H1 (cell line): ENCODE measurements at regions not wholly inside any gene's neighbourhood (a gene's known extent, or its start where the extent isn't known, plus 50 kb on each side); places are given as distances from the start of the nearest gene placed in this dataset.

Experiments
- CTCF ChIA-PET: fragments of 300-600 bp; sonication (Branson Sonifier 250); formaldehyde crosslinking; loops from one replicate; lab custom pipeline; 2021; ENCODE audit not compliant: partially characterized antibody; lab: Charles Lee
- POLR2A ChIA-PET: fragments of 300-600 bp; sonication (Branson Sonifier 250); formaldehyde crosslinking; loops from one replicate; lab custom pipeline; 2021; ENCODE audit warnings: inconsistent platforms; ENCODE audit not compliant: partially characterized antibody; lab: Charles Lee
- DNase-seq, 2 experiments: peaks; one replicate each; pipeline versions ENCODE4 v3.0.0 to v3.0.0-alpha.2; 2010 to 2022; ENCODE audit warnings: low spot score in 2 of 2, low read depth in 1 of 2, mixed read lengths in 1 of 2
- FAIRE-seq: peaks from 2 replicates; lab custom pipeline; 2011; peaks lifted over from hg19 to GRCh38; lab: Jason Lieb, UNC
- H2AFZ ChIP-seq: 2 replicates; pipeline ENCODE4 v1.8.1; 2012; ENCODE audit warnings: low read length, inconsistent platforms
- H2AK5ac ChIP-seq: 2 replicates; pipeline ENCODE4 v1.6.1; 2013; ENCODE audit warnings: low read depth, low read length
- H2BK120ac ChIP-seq: replicated peaks from 2 replicates; pipeline ENCODE3; 2013; ENCODE audit warnings: low read depth, low read length, inconsistent platforms
- H2BK12ac ChIP-seq: 2 replicates; pipeline ENCODE4 v1.6.1; 2013; ENCODE audit warnings: low read depth, low read length
- H2BK15ac ChIP-seq: 2 replicates; pipeline ENCODE4 v1.6.1; 2013; ENCODE audit warnings: low read length
- H2BK20ac ChIP-seq: 2 replicates; pipeline ENCODE4 v1.6.1; 2013; ENCODE audit warnings: low read length
- H2BK5ac ChIP-seq: 2 replicates; pipeline ENCODE4 v1.6.1; 2013; ENCODE audit warnings: low read depth, low read length
- H3K14ac ChIP-seq: 2 replicates; pipeline ENCODE4 v1.6.1; 2013; ENCODE audit warnings: inconsistent platforms; ENCODE audit not compliant: insufficient read length
- H3K18ac ChIP-seq: 2 replicates; pipeline ENCODE4 v1.6.1; 2013; ENCODE audit warnings: low read length; ENCODE audit errors: extremely low read depth
- H3K23ac ChIP-seq: 2 replicates; pipeline ENCODE4 v1.6.1; 2013; ENCODE audit warnings: inconsistent platforms; ENCODE audit not compliant: insufficient read length
- H3K23me2 ChIP-seq: 2 replicates; pipeline ENCODE4 v1.6.1; 2013; ENCODE audit warnings: low read depth, low read length
- H3K27ac ChIP-seq: 2 replicates; pipeline ENCODE4 v1.6.1; 2011; ENCODE audit warnings: low read depth, low read length, inconsistent platforms
- H3K27me3 ChIP-seq, 4 experiments: replicated peaks in 1 of 4; 1 replicate in 1 of 4; 2 replicates in 3 of 4; pipeline versions ENCODE4 v1.6.1 to v1.8.1; 2011 to 2013; ENCODE audit warnings: low read length in 3 of 4, mild to moderate bottlenecking in 3 of 4, inconsistent platforms in 2 of 4, mixed read lengths in 2 of 4, moderate library complexity in 1 of 4; ENCODE audit not compliant: control insufficient read depth in 3 of 4, insufficient read depth in 3 of 4; ENCODE audit errors: extremely low read depth in 1 of 4
- H3K36me3 ChIP-seq, 4 experiments: 2 replicates each; pipeline versions ENCODE4 v1.6.1 to v1.8.1; 2011 to 2013; ENCODE audit warnings: mild to moderate bottlenecking in 4 of 4, low read length in 3 of 4, moderate library complexity in 2 of 4, control low read depth in 1 of 4, inconsistent platforms in 1 of 4; ENCODE audit not compliant: insufficient read depth in 4 of 4, control insufficient read depth in 2 of 4
- H3K4ac ChIP-seq: replicated peaks from 2 replicates; pipeline ENCODE3; 2013; ENCODE audit warnings: low read length, low read depth, mixed read lengths, inconsistent platforms; ENCODE audit not compliant: insufficient read length
- H3K4me1 ChIP-seq, 4 experiments: replicated peaks in 1 of 4; 1 replicate in 1 of 4; 2 replicates in 3 of 4; pipeline versions ENCODE4 v1.6.1 to v1.8.1; 2011 to 2013; ENCODE audit warnings: low read length in 3 of 4, inconsistent platforms in 2 of 4, mixed read lengths in 1 of 4; ENCODE audit not compliant: insufficient read depth in 4 of 4, control insufficient read depth in 3 of 4
- H3K4me2 ChIP-seq, 2 experiments: 2 replicates each; pipeline versions ENCODE4 v1.6.1 to v1.8.1; 2011 to 2013; ENCODE audit warnings: low read depth in 2 of 2, low read length in 2 of 2, control low read depth in 1 of 2, inconsistent platforms in 1 of 2, mild to moderate bottlenecking in 1 of 2; ENCODE audit not compliant: insufficient read depth in 1 of 2
- H3K4me3 ChIP-seq, 4 experiments: fragments of 200-600, 300-600 bp in 1 of 4; sonication (generic), shearing (Covaris generic), sonication (Bioruptor Twin) in 1 of 4; 2 replicates each; pipeline versions ENCODE4 v1.5.1 to v1.8.1; 2011 to 2016; ENCODE audit warnings: low read length in 4 of 4, low read depth in 3 of 4, control low read depth in 2 of 4, inconsistent platforms in 2 of 4, mild to moderate bottlenecking in 2 of 4, mixed read lengths in 1 of 4, moderate library complexity in 1 of 4; ENCODE audit not compliant: insufficient read depth in 2 of 4; ENCODE audit errors: extremely low read depth in 1 of 4
- H3K56ac ChIP-seq: replicated peaks from 2 replicates; pipeline ENCODE3; 2013; ENCODE audit warnings: low read depth, mild to moderate bottlenecking, mixed read lengths, low read length, inconsistent platforms; ENCODE audit not compliant: insufficient read length
- H3K79me1 ChIP-seq: 2 replicates; pipeline ENCODE4 v1.6.1; 2013; ENCODE audit warnings: low read depth, low read length, control low read depth
- H3K79me2 ChIP-seq, 2 experiments: 2 replicates each; pipeline versions ENCODE4 v1.6.1 to v1.8.1; 2012 to 2013; ENCODE audit warnings: low read length in 2 of 2, mild to moderate bottlenecking in 2 of 2, inconsistent platforms in 1 of 2; ENCODE audit not compliant: insufficient read depth in 2 of 2, control insufficient read depth in 1 of 2
- H3K9ac ChIP-seq, 4 experiments: replicated peaks in 1 of 4; 1 replicate in 1 of 4; 2 replicates in 3 of 4; pipeline versions ENCODE4 v1.6.1 to v1.8.1; 2011 to 2013; ENCODE audit warnings: low read depth in 3 of 4, low read length in 3 of 4, control low read depth in 2 of 4, mild to moderate bottlenecking in 2 of 4, moderate library complexity in 2 of 4, inconsistent platforms in 1 of 4; ENCODE audit errors: extremely low read depth in 1 of 4
- H3K9me3 ChIP-seq, 2 experiments: 2 replicates each; pipeline versions ENCODE4 v1.6.1 to v1.8.1; 2012 to 2013; ENCODE audit warnings: mild to moderate bottlenecking in 2 of 2, moderate library complexity in 2 of 2, control low read depth in 1 of 2, inconsistent platforms in 1 of 2, low read depth in 1 of 2, low read length in 1 of 2, mixed read lengths in 1 of 2; ENCODE audit not compliant: insufficient read depth in 2 of 2
- H4K20me1 ChIP-seq, 2 experiments: replicated peaks in 1 of 2; 2 replicates each; pipeline versions ENCODE3 to v1.8.1; 2011 to 2013; ENCODE audit warnings: inconsistent platforms in 2 of 2, low read length in 2 of 2, mild to moderate bottlenecking in 1 of 2; ENCODE audit not compliant: insufficient read depth in 2 of 2, control insufficient read depth in 1 of 2
- H4K5ac ChIP-seq: 2 replicates; pipeline ENCODE4 v1.6.1; 2013; ENCODE audit warnings: low read length, low read depth, mixed read lengths, inconsistent platforms; ENCODE audit not compliant: insufficient read length
- H4K8ac ChIP-seq: 2 replicates; pipeline ENCODE4 v1.8.0; 2013; ENCODE audit warnings: mild to moderate bottlenecking, moderate library complexity, low read length, inconsistent platforms; ENCODE audit not compliant: insufficient read depth; ENCODE audit errors: extremely low read depth
- H4K91ac ChIP-seq: replicated peaks from 2 replicates; pipeline ENCODE3; 2013; ENCODE audit warnings: low read length, mixed read lengths, inconsistent platforms; ENCODE audit not compliant: insufficient read length
- EZH2 ChIP-seq: fragments of 200-600 bp; sonication (generic); IDR thresholded peaks from 2 replicates; pipeline ENCODE4 v1.7.1; 2012; ENCODE audit warnings: low read depth, mild to moderate bottlenecking, moderate library complexity, low read length, inconsistent platforms; ENCODE audit not compliant: severe bottlenecking
- GABPA ChIP-seq: IDR thresholded peaks from 2 replicates; pipeline ENCODE4 v1.6.1; 2011; ENCODE audit warnings: mild to moderate bottlenecking, low read length, moderate library complexity, borderline replicate concordance; ENCODE audit not compliant: insufficient read depth
- HDAC2 ChIP-seq, 2 experiments: fragments of 300-600 bp in 1 of 2; sonication (generic) in 1 of 2; IDR thresholded peaks; 2 replicates each; pipeline ENCODE4 v1.6.1; 2011 to 2012; ENCODE audit warnings: low read depth in 2 of 2, low read length in 2 of 2, mild to moderate bottlenecking in 2 of 2, moderate library complexity in 2 of 2, borderline replicate concordance in 1 of 2, inconsistent platforms in 1 of 2
- JUND ChIP-seq: IDR thresholded peaks from 2 replicates; pipeline ENCODE4 v1.6.1; 2011; ENCODE audit warnings: mild to moderate bottlenecking, improper control_type of control experiment, low read length
- MAFK ChIP-seq: IDR thresholded peaks from 2 replicates; pipeline ENCODE4 v1.6.1; 2012; ENCODE audit warnings: low read depth, mild to moderate bottlenecking, improper control_type of control experiment, low read length
- POLR2A ChIP-seq, 2 experiments: IDR thresholded peaks; 1 replicate in 1 of 2; 2 replicates in 1 of 2; pipeline ENCODE4 v1.6.1; 2011; ENCODE audit warnings: low read depth in 2 of 2, low read length in 2 of 2, mild to moderate bottlenecking in 2 of 2; ENCODE audit errors: control extremely low read depth in 1 of 2
- POU5F1 ChIP-seq: IDR thresholded peaks from 2 replicates; pipeline ENCODE4 v1.6.1; 2011; ENCODE audit warnings: low read depth, mild to moderate bottlenecking, low read length, moderate library complexity
- RNF2 ChIP-seq: fragments of 200-900, 300-1000 bp; sonication (generic); IDR thresholded peaks from 2 replicates; pipeline ENCODE4 v1.7.1; 2016; ENCODE audit warnings: borderline replicate concordance, low read depth, mild to moderate bottlenecking, antibody characterized with exemption, low read length; ENCODE audit not compliant: poor library complexity, severe bottlenecking; ENCODE audit errors: missing control alignments
- RXRA ChIP-seq: IDR thresholded peaks from 2 replicates; pipeline ENCODE4 v1.6.1; 2011; ENCODE audit warnings: low read depth, mild to moderate bottlenecking, low read length, moderate library complexity; ENCODE audit not compliant: insufficient read depth
- SAP30 ChIP-seq: fragments of 300-600 bp; sonication (generic); IDR thresholded peaks from 2 replicates; pipeline ENCODE4 v1.7.1; 2012; ENCODE audit warnings: low read length, moderate library complexity, mild to moderate bottlenecking, inconsistent platforms; ENCODE audit not compliant: insufficient read depth, insufficient replicate concordance
- TAF1 ChIP-seq: IDR thresholded peaks from 2 replicates; pipeline ENCODE4 v1.6.1; 2011; ENCODE audit warnings: mild to moderate bottlenecking, low read depth, low read length
- TBP ChIP-seq: IDR thresholded peaks from 2 replicates; pipeline ENCODE4 v1.6.1; 2011; ENCODE audit warnings: low read depth, low read length, improper control_type of control experiment
- TCF12 ChIP-seq: IDR thresholded peaks from 2 replicates; pipeline ENCODE4 v1.6.1; 2011; ENCODE audit warnings: low read depth, mild to moderate bottlenecking, low read length
- WGBS, 2 experiments: shearing (Covaris generic) in 1 of 2; methylation state at CpG; one replicate each; pipeline versions ENCODE4 v1.1.6 to v1.1.7; 2013 to 2015; ENCODE audit warnings: low lambda C conversion rate in 2 of 2, mixed read lengths in 2 of 2, inconsistent platforms in 1 of 2, low coverage in 1 of 2, missing lambda C conversion rate in 1 of 2; ENCODE audit not compliant: insufficient replicate concordance in 2 of 2, insufficient coverage in 1 of 2, insufficient read length in 1 of 2; ENCODE audit errors: extremely low coverage in 1 of 2, missing lambda C conversion rate in 1 of 2; 5-methylcytosine and 5-hydroxymethylcytosine counted together

DNA sequence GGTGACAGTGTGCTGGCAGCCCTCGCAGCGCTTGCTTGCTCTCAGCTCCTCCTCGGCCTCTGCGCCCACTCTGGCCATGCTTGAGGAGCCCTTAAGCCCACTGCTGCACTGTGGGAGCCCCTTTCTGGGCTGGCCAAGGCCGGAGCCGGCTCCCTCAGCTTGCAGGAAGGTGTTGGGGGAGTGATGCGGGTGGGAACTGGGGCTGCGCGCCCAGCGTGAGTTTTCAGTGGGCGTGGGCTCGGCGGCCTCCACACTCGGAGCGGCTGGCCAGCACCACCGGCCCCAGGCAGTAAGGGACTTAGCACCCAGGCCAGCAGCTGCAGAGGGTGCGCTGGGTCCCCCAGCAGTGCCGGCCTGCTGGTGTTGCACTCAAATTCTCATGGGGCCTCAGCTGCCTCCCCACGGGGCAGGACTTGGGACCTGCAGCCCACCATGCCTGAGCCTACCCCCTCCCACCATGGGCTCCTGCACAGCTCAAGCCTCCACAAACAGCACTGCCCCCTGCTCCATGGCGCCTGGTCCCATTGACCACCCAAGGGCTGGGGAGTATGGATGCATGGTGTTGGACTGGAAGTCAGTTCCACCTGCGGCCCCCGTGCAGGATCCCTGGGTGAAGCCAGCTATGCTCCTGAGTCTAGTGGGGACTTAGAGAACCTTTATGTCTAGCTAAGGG, 223.1 kb upstream of the PTPRD start:
- Histone ChIP-seq H2AFZ (no peak overlapping the region), H3K56ac (no peak overlapping the region), H2BK20ac (no peak overlapping the region), H4K20me1 (no peaks in the 10 kb centered on the region), H4K91ac (no peak overlapping the region), H2BK12ac (no peak overlapping the region), H3K4me2 (no peak overlapping the region), H3K9ac (no peak overlapping the region), H3K27ac (no peak overlapping the region), H2BK120ac (no peak overlapping the region), H3K23ac (no peak overlapping the region), H3K4ac (no peak overlapping the region), H2BK15ac (no peak overlapping the region), H2BK5ac (no peak overlapping the region), H3K4me3 (no peak overlapping the region), H3K9me3 (peaks cover 0 to 10% of the 10 kb centered on the region in 2 experiments; a peak in 1 of 4 replicates), H3K79me2 (no peaks in the 10 kb centered on the region), H3K4me1 (no peaks in the 10 kb centered on the region), H2AK5ac (no peak overlapping the region), H3K79me1 (no peaks in the 10 kb centered on the region), H4K8ac (no peak overlapping the region), H4K5ac (no peak overlapping the region), H3K27me3 (no peaks in the 10 kb centered on the region), H3K36me3 (no peaks in the 10 kb centered on the region), H3K23me2 (no peaks in the 10 kb centered on the region), H3K18ac (no peak overlapping the region), H3K14ac (no peak overlapping the region)
- 95% methylated on average over 13 of the region's 22 CpGs; no CpG with 5 or more reads in 1 of the 2 experiments for WGBS, 2 experiments
- ChIA-PET CTCF (interaction anchor here (0.6 kb wide), 1 partner anchor 117 kb away, joined by 3 read pairs; no protein-coding TSS in a partner anchor), POLR2A (no interaction called here)
- no peak for DNase-seq
- FAIRE-seq = no peak
- TF ChIP-seq MAFK (no peak), POU5F1 (no peak), GABPA (no peak), JUND (no peak), RXRA (no peak), TCF12 (no peak), POLR2A (IDR thresholded peaks at IDR 0.05; ENCODE audit: control extremely low read depth in 1 of 2, low read depth in 2 of 2, low read length in 2 of 2) (no peak), HDAC2 (IDR thresholded peaks at IDR 0.05; ENCODE audit: borderline replicate concordance in 1 of 2, low read depth in 2 of 2, low read length in 2 of 2) (no peak), RNF2 (no peak), EZH2 (no peak), TBP (no peak), SAP30 (no peak), TAF1 (no peak)
